ENCODE measurements at regions not wholly inside any gene's neighbourhood (a gene's known extent, or its start where the extent isn't known, plus 50 kb on each side); places are given as distances from the start of the nearest gene placed in this dataset.

GRCh38 chr2:220585241-220585640 is 957.8 kb downstream of the SLC4A3 start:
- H3K36me3 ChIP-seq (ENCODE audit: insufficient read depth, low read length): no peaks in the 10 kb centered on the region
- H3K27ac ChIP-seq (ENCODE audit: low read length): no peak overlapping the region
- H3K9ac ChIP-seq (ENCODE audit: low read length): no peak overlapping the region
- no peaks in the 10 kb centered on the region for H3F3A ChIP-seq (ENCODE audit: insufficient read depth, low read length, poor library complexity, severe bottlenecking)
- H3K79me2 ChIP-seq (replicated peaks; ENCODE audit: insufficient read depth, low read length): no peaks in the 10 kb centered on the region
- TF ChIP-seq CTCF (IDR thresholded peaks at IDR 0.05; ENCODE audit: poor library complexity, severe bottlenecking) (no peak), POLR2AphosphoS5 (IDR thresholded peaks at IDR 0.05) (no peak), EZH2 (IDR thresholded peaks at IDR 0.05; ENCODE audit: borderline replicate concordance, insufficient read depth, low read length, poor library complexity, severe bottlenecking) (no peak), MXI1 (conservative IDR thresholded peaks at IDR 0.05; ENCODE audit: poor library complexity, severe bottlenecking) (no peak), EP300 (conservative IDR thresholded peaks at IDR 0.05; ENCODE audit: poor library complexity, severe bottlenecking) (no peak), RAD21 (conservative IDR thresholded peaks at IDR 0.05) (no peak), SMC3 (conservative IDR thresholded peaks at IDR 0.05; ENCODE audit: poor library complexity) (no peak), TAF1 (IDR thresholded peaks at IDR 0.05; ENCODE audit: low read depth) (no peak)
- TF ChIP-seq, protein P1, sequence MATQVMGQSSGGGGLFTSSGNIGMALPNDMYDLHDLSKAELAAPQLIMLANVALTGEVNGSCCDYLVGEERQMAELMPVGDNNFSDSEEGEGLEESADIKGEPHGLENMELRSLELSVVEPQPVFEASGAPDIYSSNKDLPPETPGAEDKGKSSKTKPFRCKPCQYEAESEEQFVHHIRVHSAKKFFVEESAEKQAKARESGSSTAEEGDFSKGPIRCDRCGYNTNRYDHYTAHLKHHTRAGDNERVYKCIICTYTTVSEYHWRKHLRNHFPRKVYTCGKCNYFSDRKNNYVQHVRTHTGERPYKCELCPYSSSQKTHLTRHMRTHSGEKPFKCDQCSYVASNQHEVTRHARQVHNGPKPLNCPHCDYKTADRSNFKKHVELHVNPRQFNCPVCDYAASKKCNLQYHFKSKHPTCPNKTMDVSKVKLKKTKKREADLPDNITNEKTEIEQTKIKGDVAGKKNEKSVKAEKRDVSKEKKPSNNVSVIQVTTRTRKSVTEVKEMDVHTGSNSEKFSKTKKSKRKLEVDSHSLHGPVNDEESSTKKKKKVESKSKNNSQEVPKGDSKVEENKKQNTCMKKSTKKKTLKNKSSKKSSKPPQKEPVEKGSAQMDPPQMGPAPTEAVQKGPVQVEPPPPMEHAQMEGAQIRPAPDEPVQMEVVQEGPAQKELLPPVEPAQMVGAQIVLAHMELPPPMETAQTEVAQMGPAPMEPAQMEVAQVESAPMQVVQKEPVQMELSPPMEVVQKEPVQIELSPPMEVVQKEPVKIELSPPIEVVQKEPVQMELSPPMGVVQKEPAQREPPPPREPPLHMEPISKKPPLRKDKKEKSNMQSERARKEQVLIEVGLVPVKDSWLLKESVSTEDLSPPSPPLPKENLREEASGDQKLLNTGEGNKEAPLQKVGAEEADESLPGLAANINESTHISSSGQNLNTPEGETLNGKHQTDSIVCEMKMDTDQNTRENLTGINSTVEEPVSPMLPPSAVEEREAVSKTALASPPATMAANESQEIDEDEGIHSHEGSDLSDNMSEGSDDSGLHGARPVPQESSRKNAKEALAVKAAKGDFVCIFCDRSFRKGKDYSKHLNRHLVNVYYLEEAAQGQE (IDR thresholded peaks at IDR 0.05; ENCODE audit: borderline replicate concordance): no peak
- no peaks in the 10 kb centered on the region for H3K27me3 ChIP-seq (ENCODE audit: insufficient read depth, low read depth, low read length)
- H2AFZ ChIP-seq (ENCODE audit: low read depth, low read length): no peak overlapping the region
- no peak overlapping the region for H3K4me3 ChIP-seq (ENCODE audit: low read length)
- H3K4me2 ChIP-seq (ENCODE audit: low read length): no peak overlapping the region
- H3K9me3 ChIP-seq (ENCODE audit: low read length): no peaks in the 10 kb centered on the region
- H3K9me2 ChIP-seq (ENCODE audit: insufficient read depth, low read length): no peaks in the 10 kb centered on the region
- no peaks in the 10 kb centered on the region for H4K20me1 ChIP-seq (ENCODE audit: insufficient read depth)

- no peaks in the 10 kb centered on the region for H3K79me2 ChIP-seq (replicated peaks; ENCODE audit: insufficient read depth, low read length)
- no peak overlapping the region for H3K9ac ChIP-seq (ENCODE audit: low read length)
- no peaks in the 10 kb centered on the region for H3K27me3 ChIP-seq (ENCODE audit: insufficient read depth, low read depth, low read length)
- no peaks in the 10 kb centered on the region for H3K9me2 ChIP-seq (ENCODE audit: insufficient read depth, low read length)
- H3K9me3 ChIP-seq (ENCODE audit: low read length): no peaks in the 10 kb centered on the region
- no peak overlapping the region for H3K4me2 ChIP-seq (ENCODE audit: low read length)
- H3K27ac ChIP-seq (ENCODE audit: low read length): no peak overlapping the region
- H3K4me3 ChIP-seq (ENCODE audit: low read length): no peak overlapping the region
- no peaks in the 10 kb centered on the region for H4K20me1 ChIP-seq (ENCODE audit: insufficient read depth)
- no peaks in the 10 kb centered on the region for H3K36me3 ChIP-seq (ENCODE audit: insufficient read depth, low read length)
- no peaks in the 10 kb centered on the region for H3F3A ChIP-seq (ENCODE audit: insufficient read depth, low read length, poor library complexity, severe bottlenecking)
- TF ChIP-seq SMC3 (conservative IDR thresholded peaks at IDR 0.05; ENCODE audit: poor library complexity) (no peak), RAD21 (conservative IDR thresholded peaks at IDR 0.05) (no peak), MXI1 (conservative IDR thresholded peaks at IDR 0.05; ENCODE audit: poor library complexity, severe bottlenecking) (no peak), POLR2AphosphoS5 (IDR thresholded peaks at IDR 0.05) (no peak), CTCF (IDR thresholded peaks at IDR 0.05; ENCODE audit: poor library complexity, severe bottlenecking) (no peak), TAF1 (IDR thresholded peaks at IDR 0.05; ENCODE audit: low read depth) (no peak), EP300 (conservative IDR thresholded peaks at IDR 0.05; ENCODE audit: poor library complexity, severe bottlenecking) (no peak), EZH2 (IDR thresholded peaks at IDR 0.05; ENCODE audit: borderline replicate concordance, insufficient read depth, low read length, poor library complexity, severe bottlenecking) (no peak)
- TF ChIP-seq, protein P1 (IDR thresholded peaks at IDR 0.05; ENCODE audit: borderline replicate concordance): no peak
- no peak overlapping the region for H2AFZ ChIP-seq (ENCODE audit: low read depth, low read length)
These were observed 959.6 kb downstream of the SLC4A3 start for GRCh38 chr2:220586980-220587530.
